ENCODE measurements at regions not wholly inside any gene's neighbourhood (a gene's known extent, or its start where the extent isn't known, plus 50 kb on each side); places are given as distances from the start of the nearest gene placed in this dataset.

DNA sequence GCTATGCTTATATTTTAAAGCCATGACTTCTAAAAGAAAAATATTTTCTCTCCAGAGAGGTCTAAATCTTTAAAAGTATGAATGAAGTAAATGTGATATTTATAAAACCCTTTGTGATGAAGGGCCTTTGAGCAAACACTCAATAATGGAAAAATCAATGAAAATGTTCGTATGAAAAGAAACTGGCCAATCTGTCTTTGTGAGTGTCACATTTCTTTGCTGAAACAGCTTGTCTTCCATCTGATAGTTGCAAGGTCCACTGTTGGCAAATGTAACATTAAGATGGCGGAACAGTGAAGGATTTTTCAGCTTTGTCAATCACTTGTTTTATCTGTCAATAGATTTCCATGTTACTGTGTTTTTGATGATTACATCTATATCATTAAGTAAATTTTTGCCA lies 162.9 kb upstream of the GATA6 start:
- no peak for DNase-seq (ENCODE audit: low spot score)
- TF ChIP-seq CTCF (IDR thresholded peaks at IDR 0.05): no peak

DNA sequence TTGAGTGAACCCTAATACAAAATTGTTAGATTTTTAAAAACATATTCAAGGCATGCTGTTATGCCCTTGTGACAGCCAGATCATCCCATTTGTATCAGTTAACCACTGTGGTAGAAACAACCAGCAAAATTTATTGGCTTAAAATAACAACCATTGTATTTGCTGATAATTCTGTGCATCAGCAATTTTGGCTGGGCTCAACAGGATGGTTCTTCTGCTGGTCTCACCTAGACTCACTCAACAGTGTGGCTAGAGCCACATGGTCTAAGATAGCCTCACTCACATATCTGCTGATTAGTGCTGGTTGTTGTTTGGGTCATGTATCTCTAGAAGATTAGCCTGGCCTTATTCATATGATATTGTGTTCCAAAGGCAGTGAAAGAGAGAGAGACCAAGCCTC lies 160.1 kb upstream of the GATA6 start:
- ATAC-seq (ENCODE audit: low FRiP score): no peak

More for the DNA sequence above, 162.9 kb upstream of the GATA6 start:
- ATAC-seq (ENCODE audit: low FRiP score): no peak

GRCh38 chr18:22013993-22014392 lies 155.4 kb upstream of the GATA6 start:
- DNase-seq (ENCODE audit: low spot score): no peak
- ATAC-seq (ENCODE audit: low FRiP score): no peak
- no peak for TF ChIP-seq CTCF (IDR thresholded peaks at IDR 0.05)

More for the DNA sequence above, 160.1 kb upstream of the GATA6 start:
- no peak for TF ChIP-seq CTCF (IDR thresholded peaks at IDR 0.05)
- DNase-seq (ENCODE audit: low spot score): no peak

DNA sequence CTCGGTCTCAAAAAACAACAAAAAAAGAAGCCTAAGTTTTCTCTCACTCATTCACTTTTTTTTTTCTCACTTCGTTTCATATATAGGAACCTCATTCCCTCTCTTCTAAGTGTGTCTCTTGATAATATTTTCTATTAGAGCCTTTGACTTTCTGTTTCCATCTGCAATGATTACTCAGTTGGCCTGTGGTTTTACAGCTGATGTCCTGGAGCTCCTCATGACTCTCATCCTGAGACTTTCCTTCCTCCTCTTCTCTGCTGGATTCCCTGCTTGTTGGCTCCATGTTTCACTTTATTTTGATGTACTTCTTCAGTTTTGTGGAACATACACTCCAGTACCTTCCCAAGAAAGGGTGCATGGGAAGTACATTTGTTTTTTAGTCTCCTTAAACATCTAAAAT lies 154.2 kb upstream of the GATA6 start:
- TF ChIP-seq CTCF (IDR thresholded peaks at IDR 0.05): no peak
- DNase-seq (ENCODE audit: low spot score): no peak
- no peak for ATAC-seq (ENCODE audit: low FRiP score)

DNA sequence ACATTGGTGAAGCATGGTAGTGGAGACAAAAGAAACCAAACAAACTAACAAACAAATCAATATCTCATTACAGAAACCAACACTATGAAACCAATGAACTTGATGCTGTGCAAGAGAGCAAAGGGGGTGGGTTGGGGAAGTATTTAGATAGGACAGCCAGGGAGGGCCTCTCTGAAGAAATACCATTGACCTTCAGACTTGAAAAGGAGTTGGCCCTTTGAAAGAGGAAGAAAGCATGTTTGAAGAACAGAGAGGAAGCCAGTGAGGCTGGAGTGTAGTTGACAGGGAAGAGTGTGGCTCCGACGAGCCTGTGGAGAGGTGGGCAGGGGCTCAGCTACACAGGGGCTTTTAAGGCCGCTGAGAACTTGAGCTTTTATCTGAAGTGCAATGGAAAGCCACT lies 151.0 kb upstream of the GATA6 start:
- DNase-seq (ENCODE audit: low spot score): no peak
- ATAC-seq (ENCODE audit: low FRiP score): no peak
- no peak for TF ChIP-seq CTCF (IDR thresholded peaks at IDR 0.05)

- no peak for TF ChIP-seq CTCF (IDR thresholded peaks at IDR 0.05)
Measured at GRCh38 chr18:22019193-22019592, 150.2 kb upstream of the GATA6 start.

GRCh38 chr18:22020127-22020866 lies 149.1 kb upstream of the GATA6 start:
- DNase-seq (ENCODE audit: low spot score) (no peak), ATAC-seq (ENCODE audit: low FRiP score) (no peak)
- TF ChIP-seq CTCF (IDR thresholded peaks at IDR 0.05): no peak

More at GRCh38 chr18:22019193-22019592, 150.2 kb upstream of the GATA6 start:
- DNase-seq (ENCODE audit: low spot score) (no peak), ATAC-seq (ENCODE audit: low FRiP score) (no peak)
